ENCODE measurements at regions not wholly inside any gene's neighbourhood (a gene's known extent, or its start where the extent isn't known, plus 50 kb on each side); places are given as distances from the start of the nearest gene placed in this dataset.

GRCh38 chr10:106499448-106499847 is 665.1 kb downstream of the SORCS1 start:
- no peak for DNase-seq (ENCODE audit: insufficient read length)
- TF ChIP-seq TAF1 (IDR thresholded peaks at IDR 0.05; ENCODE audit: borderline replicate concordance, low read depth, low read length) (no peak), POLR2AphosphoS5 (IDR thresholded peaks at IDR 0.05; ENCODE audit: low read depth, low read length) (no peak), POLR2A (IDR thresholded peaks at IDR 0.05; ENCODE audit: low read depth, low read length) (no peak)
- FAIRE-seq = no peak

DNA sequence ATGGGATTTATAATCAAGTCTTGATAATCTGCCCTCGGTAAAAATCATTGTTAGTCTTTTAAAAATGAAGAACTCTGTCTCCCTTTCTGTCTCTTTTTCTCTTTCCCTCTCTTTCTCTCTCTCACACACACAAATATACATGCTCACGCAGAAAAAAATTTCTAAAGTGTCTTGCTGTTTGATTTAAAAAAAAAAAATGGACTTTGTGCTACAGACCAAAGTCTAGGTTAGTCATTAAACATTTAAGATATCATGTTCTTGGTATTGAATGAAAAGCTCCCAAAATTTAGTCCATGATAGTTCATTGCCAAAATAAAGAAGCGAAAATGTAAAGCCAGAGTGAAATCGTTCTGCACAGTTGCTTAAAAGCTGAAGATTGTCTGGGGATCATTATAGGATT is 665.8 kb downstream of the SORCS1 start:
- no peak for DNase-seq (ENCODE audit: insufficient read length)
- TF ChIP-seq POLR2AphosphoS5 (IDR thresholded peaks at IDR 0.05; ENCODE audit: low read depth, low read length) = no peak
- FAIRE-seq = no peak

GRCh38 chr10:106495931-106496330 is 668.6 kb downstream of the SORCS1 start:
- DNase-seq (ENCODE audit: insufficient read length) = no peak
- no peak for FAIRE-seq
- TF ChIP-seq POLR2A (IDR thresholded peaks at IDR 0.05; ENCODE audit: low read depth, low read length) (no peak), TAF1 (IDR thresholded peaks at IDR 0.05; ENCODE audit: borderline replicate concordance, low read depth, low read length) (no peak), POLR2AphosphoS5 (IDR thresholded peaks at IDR 0.05; ENCODE audit: low read depth, low read length) (no peak)

DNA sequence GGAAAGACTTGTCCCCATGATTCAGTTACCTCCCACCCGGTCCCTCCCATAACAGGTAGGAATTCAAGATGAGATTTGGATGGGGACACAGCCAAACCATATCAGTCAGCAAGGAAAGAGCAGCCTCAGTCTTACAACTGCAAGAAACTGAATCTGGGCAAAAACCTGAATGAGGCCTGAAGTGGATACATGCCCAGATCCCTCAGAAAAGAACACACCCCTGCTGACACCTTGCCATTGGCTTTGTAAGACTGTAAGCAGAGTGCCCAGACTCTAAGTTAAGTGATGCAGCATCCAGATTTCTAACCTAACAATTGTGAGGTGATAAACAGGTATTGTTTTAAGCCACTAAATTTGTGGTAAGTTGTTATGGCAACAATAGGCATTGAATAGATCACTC is 670.8 kb downstream of the SORCS1 start:
- no peak for FAIRE-seq
- no peak for DNase-seq (ENCODE audit: insufficient read length)
- no peak for TF ChIP-seq POLR2AphosphoS5 (IDR thresholded peaks at IDR 0.05; ENCODE audit: low read depth, low read length)
- TF ChIP-seq POLR2A (IDR thresholded peaks at IDR 0.05; ENCODE audit: low read depth, low read length) = no peak
- no peak for TF ChIP-seq TAF1 (IDR thresholded peaks at IDR 0.05; ENCODE audit: borderline replicate concordance, low read depth, low read length)

DNA sequence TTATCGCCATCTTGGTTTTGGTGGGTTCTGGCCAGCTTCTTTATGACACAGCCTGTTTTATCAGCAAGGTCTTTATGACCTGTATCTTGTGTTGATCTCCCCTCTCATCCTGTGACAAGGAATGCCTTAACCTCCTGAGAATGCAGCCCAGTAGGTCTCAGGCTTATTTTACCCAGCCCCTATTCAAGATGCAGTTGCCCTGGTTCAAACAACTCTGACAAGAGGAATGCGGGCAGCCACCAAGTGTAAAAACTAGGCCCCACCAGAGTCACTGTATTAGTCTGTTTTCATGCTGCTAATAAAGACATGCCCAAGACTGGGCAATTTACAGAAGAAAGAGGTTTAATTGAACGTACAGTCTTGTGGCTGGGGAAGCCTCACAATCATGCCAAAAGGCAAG is 671.3 kb downstream of the SORCS1 start:
- no peak for TF ChIP-seq POLR2A (IDR thresholded peaks at IDR 0.05; ENCODE audit: low read depth, low read length)
- no peak for TF ChIP-seq TAF1 (IDR thresholded peaks at IDR 0.05; ENCODE audit: borderline replicate concordance, low read depth, low read length)
- no peak for TF ChIP-seq POLR2AphosphoS5 (IDR thresholded peaks at IDR 0.05; ENCODE audit: low read depth, low read length)
- DNase-seq (ENCODE audit: insufficient read length) (no peak), FAIRE-seq (no peak)

- FAIRE-seq (no peak), DNase-seq (ENCODE audit: insufficient read length) (no peak)
- TF ChIP-seq POLR2A (IDR thresholded peaks at IDR 0.05; ENCODE audit: low read depth, low read length) (no peak), TAF1 (IDR thresholded peaks at IDR 0.05; ENCODE audit: borderline replicate concordance, low read depth, low read length) (no peak), POLR2AphosphoS5 (IDR thresholded peaks at IDR 0.05; ENCODE audit: low read depth, low read length) (no peak)
Measured at GRCh38 chr10:106487726-106488125, 676.8 kb downstream of the SORCS1 start.

DNA sequence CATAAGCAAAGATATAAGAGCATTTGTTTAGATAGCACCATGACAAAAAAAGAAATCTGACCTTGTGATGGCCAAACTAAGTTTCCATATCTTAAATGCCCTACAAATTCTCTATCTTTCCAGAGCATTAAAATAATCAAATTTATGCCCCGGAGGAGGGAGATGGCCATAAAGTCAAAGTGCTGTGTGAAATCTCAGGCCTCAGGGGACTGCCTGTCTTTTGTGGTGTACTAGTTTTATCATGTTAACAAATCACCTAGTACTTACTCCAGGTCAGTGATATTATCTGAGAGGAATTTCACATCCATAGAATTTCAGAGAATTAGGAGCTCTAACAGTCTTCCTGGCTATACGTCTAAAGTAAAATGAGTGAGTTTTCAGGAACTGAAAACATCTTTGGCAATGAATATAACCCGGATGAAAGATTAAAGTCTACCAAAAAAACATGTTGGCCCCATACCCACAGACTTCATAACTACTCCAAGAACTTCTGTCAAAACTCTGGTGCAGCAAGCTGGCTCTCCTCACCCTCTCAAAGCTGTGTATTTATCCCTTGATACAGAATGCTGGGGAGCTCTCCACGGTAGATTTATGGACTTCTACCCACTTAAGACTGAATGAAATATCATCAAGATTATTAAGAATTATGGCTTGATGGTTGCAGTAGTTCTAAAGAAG is 682.8 kb downstream of the SORCS1 start:
- DNase-seq (ENCODE audit: insufficient read length) (no peak), FAIRE-seq (no peak)

GRCh38 chr10:106479636-106480035 is 684.9 kb downstream of the SORCS1 start:
- TF ChIP-seq TAF1 (IDR thresholded peaks at IDR 0.05; ENCODE audit: borderline replicate concordance, low read depth, low read length) (no peak), POLR2AphosphoS5 (IDR thresholded peaks at IDR 0.05; ENCODE audit: low read depth, low read length) (no peak), POLR2A (IDR thresholded peaks at IDR 0.05; ENCODE audit: low read depth, low read length) (no peak)
- no peak for DNase-seq (ENCODE audit: insufficient read length)
- FAIRE-seq = no peak

More for the DNA sequence above, 682.8 kb downstream of the SORCS1 start:
- TF ChIP-seq POLR2AphosphoS5 (IDR thresholded peaks at IDR 0.05; ENCODE audit: low read depth, low read length) = no peak
- no peak for TF ChIP-seq TAF1 (IDR thresholded peaks at IDR 0.05; ENCODE audit: borderline replicate concordance, low read depth, low read length)
- TF ChIP-seq POLR2A (IDR thresholded peaks at IDR 0.05; ENCODE audit: low read depth, low read length) = no peak

DNA sequence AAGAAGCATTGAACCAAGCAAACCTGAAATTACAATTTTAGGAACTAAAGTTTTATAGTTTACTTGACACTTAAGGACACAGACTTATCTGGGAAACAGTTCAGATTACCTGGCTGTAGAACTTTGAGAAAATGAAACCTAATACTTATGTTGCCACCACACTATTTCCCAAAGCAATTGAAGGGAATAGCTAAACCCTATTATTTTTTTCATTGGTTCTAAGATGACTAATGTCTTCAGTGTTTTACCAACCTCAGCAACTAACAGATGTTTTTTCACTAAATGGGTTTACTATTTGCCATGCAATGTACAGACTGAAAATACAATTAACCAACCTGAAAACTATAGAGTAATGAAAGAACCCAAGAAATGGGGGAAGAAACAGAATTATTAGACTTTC is 689.6 kb downstream of the SORCS1 start:
- DNase-seq (ENCODE audit: insufficient read length) (no peak), FAIRE-seq (no peak)
- no peak for TF ChIP-seq POLR2AphosphoS5 (IDR thresholded peaks at IDR 0.05; ENCODE audit: low read depth, low read length)
- TF ChIP-seq TAF1 (IDR thresholded peaks at IDR 0.05; ENCODE audit: borderline replicate concordance, low read depth, low read length) = no peak
- TF ChIP-seq POLR2A (IDR thresholded peaks at IDR 0.05; ENCODE audit: low read depth, low read length) = no peak

GRCh38 chr10:106473129-106473685 is 691.3 kb downstream of the SORCS1 start:
- no peak for DNase-seq (ENCODE audit: insufficient read length)

DNA sequence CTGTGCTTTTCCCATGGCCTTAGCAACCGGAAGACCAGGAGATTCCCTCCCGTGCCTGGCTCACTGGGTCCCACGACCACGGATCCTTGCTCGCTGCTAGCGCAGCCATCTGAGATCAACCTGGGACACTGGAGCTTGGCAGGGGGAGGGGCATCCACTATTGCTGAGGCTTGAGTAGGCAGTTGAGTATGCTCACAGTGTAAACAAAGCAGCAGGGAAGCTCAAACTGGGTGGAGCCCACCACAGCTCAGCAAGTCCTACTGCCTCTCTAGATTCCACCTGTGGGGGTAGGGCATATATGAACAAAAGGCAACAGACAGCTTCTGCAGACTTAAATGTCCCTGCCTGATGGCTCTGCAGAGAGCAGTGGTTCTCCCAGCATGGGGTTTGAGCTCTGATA is 697.0 kb downstream of the SORCS1 start:
- TF ChIP-seq POLR2A (IDR thresholded peaks at IDR 0.05; ENCODE audit: low read depth, low read length) (no peak), TAF1 (IDR thresholded peaks at IDR 0.05; ENCODE audit: borderline replicate concordance, low read depth, low read length) (no peak), POLR2AphosphoS5 (IDR thresholded peaks at IDR 0.05; ENCODE audit: low read depth, low read length) (no peak)
- DNase-seq (ENCODE audit: insufficient read length) = no peak
- no peak for FAIRE-seq

More at GRCh38 chr10:106473129-106473685, 691.3 kb downstream of the SORCS1 start:
- TF ChIP-seq POLR2A (IDR thresholded peaks at IDR 0.05; ENCODE audit: low read depth, low read length) = no peak
- TF ChIP-seq POLR2AphosphoS5 (IDR thresholded peaks at IDR 0.05; ENCODE audit: low read depth, low read length) = no peak
- no peak for TF ChIP-seq TAF1 (IDR thresholded peaks at IDR 0.05; ENCODE audit: borderline replicate concordance, low read depth, low read length)
- no peak for FAIRE-seq

GRCh38 chr10:106457522-106457921 is 707.0 kb downstream of the SORCS1 start:
- DNase-seq (ENCODE audit: insufficient read length) (no peak), FAIRE-seq (no peak)
- TF ChIP-seq POLR2A (IDR thresholded peaks at IDR 0.05; ENCODE audit: low read depth, low read length) = no peak
- no peak for TF ChIP-seq POLR2AphosphoS5 (IDR thresholded peaks at IDR 0.05; ENCODE audit: low read depth, low read length)
- no peak for TF ChIP-seq TAF1 (IDR thresholded peaks at IDR 0.05; ENCODE audit: borderline replicate concordance, low read depth, low read length)

All from GM12892 (cell line).